H9 (cell line): ENCODE measurements at regions not wholly inside any gene's neighbourhood (a gene's known extent, or its start where the extent isn't known, plus 50 kb on each side); places are given as distances from the start of the nearest gene placed in this dataset.
A peak's percentile ranks its signal among the peaks of the same experiment; 100 is the strongest.
"Not testable (repeated sequence)": the region's sequence is repeated elsewhere in the genome, so short reads cannot be mapped to it uniquely, and the experiment has no call there.

ENCODE experiments used
- DNase-seq: peaks from one replicate; pipeline ENCODE4 v3.0.0-alpha.2; 2017
- H2AFZ ChIP-seq: one replicate; pipeline ENCODE4 v1.6.1; 2013; ENCODE audit warnings: mild to moderate bottlenecking, low read length, control low read depth, moderate library complexity
- H2AK5ac ChIP-seq: 2 replicates; pipeline ENCODE4 v1.6.1; 2013; ENCODE audit warnings: low read length, control low read depth, mixed read lengths; ENCODE audit not compliant: insufficient read length
- H2BK120ac ChIP-seq: one replicate; pipeline ENCODE4 v1.6.1; 2013; ENCODE audit warnings: low read depth, mild to moderate bottlenecking, low read length, control low read depth, inconsistent platforms; ENCODE audit not compliant: poor library complexity, severe bottlenecking
- H2BK12ac ChIP-seq: 2 replicates; pipeline ENCODE4 v1.6.1; 2013; ENCODE audit warnings: low read length, control low read depth, mixed read lengths, low read depth; ENCODE audit not compliant: insufficient read length
- H2BK15ac ChIP-seq: 2 replicates; pipeline ENCODE4 v1.6.1; 2013; ENCODE audit warnings: low read depth, low read length, control low read depth
- H2BK20ac ChIP-seq: one replicate; pipeline ENCODE4 v1.6.1; 2013; ENCODE audit warnings: low read depth, mild to moderate bottlenecking, low read length, control low read depth, inconsistent platforms; ENCODE audit not compliant: poor library complexity, severe bottlenecking
- H2BK5ac ChIP-seq: 2 replicates; pipeline ENCODE4 v1.6.1; 2013; ENCODE audit warnings: low read length, control low read depth, mixed read lengths; ENCODE audit not compliant: insufficient read length
- H3K14ac ChIP-seq: 2 replicates; pipeline ENCODE4 v1.6.1; 2013; ENCODE audit warnings: low read length, control low read depth; ENCODE audit not compliant: insufficient read depth
- H3K18ac ChIP-seq: 2 replicates; pipeline ENCODE4 v1.6.1; 2013; ENCODE audit warnings: low read depth, mild to moderate bottlenecking, mixed read lengths, low read length, control low read depth; ENCODE audit not compliant: insufficient read length
- H3K23ac ChIP-seq: 2 replicates; pipeline ENCODE4 v1.6.1; 2013; ENCODE audit warnings: low read length, control low read depth, mixed read lengths, low read depth; ENCODE audit not compliant: insufficient read length
- H3K23me2 ChIP-seq: 2 replicates; pipeline ENCODE4 v1.6.1; 2013; ENCODE audit warnings: low read depth, mild to moderate bottlenecking, mixed read lengths, low read length, control low read depth; ENCODE audit not compliant: insufficient read length, poor library complexity, severe bottlenecking
- H3K27ac ChIP-seq: 2 replicates; pipeline ENCODE4 v1.5.1; 2013; ENCODE audit warnings: low read length, control low read depth, mixed read lengths, low read depth; ENCODE audit not compliant: insufficient read length
- H3K27me3 ChIP-seq: 2 replicates; pipeline ENCODE4 v1.6.1; 2013; ENCODE audit warnings: low read length, control low read depth, inconsistent platforms; ENCODE audit not compliant: insufficient read depth
- H3K4ac ChIP-seq: 2 replicates; pipeline ENCODE4 v1.6.1; 2013; ENCODE audit warnings: low read depth, mild to moderate bottlenecking, control low read depth, inconsistent platforms, low read length, moderate library complexity
- H3K4me1 ChIP-seq: 2 replicates; pipeline ENCODE4 v1.6.1; 2013; ENCODE audit warnings: low read length, control low read depth, inconsistent platforms; ENCODE audit not compliant: insufficient read depth
- H3K4me2 ChIP-seq: 2 replicates; pipeline ENCODE4 v1.6.1; 2013; ENCODE audit warnings: low read length, control low read depth, mixed read lengths; ENCODE audit not compliant: insufficient read length, insufficient read depth
- H3K56ac ChIP-seq: 2 replicates; pipeline ENCODE4 v1.6.1; 2013; ENCODE audit warnings: low read depth, mild to moderate bottlenecking, mixed read lengths, low read length, control low read depth; ENCODE audit not compliant: insufficient read length
- H3K79me1 ChIP-seq: 2 replicates; pipeline ENCODE4 v1.6.1; 2013; ENCODE audit warnings: low read depth, mild to moderate bottlenecking, moderate library complexity, low read length, control low read depth, inconsistent platforms; ENCODE audit not compliant: insufficient read depth, poor library complexity, severe bottlenecking
- H3K79me2 ChIP-seq: 2 replicates; pipeline ENCODE4 v1.6.1; 2013; ENCODE audit warnings: low read length, control low read depth, inconsistent platforms; ENCODE audit not compliant: insufficient read depth
- H3K9ac ChIP-seq: 2 replicates; pipeline ENCODE4 v1.6.1; 2013; ENCODE audit warnings: low read length, control low read depth, mixed read lengths; ENCODE audit not compliant: insufficient read length; ENCODE audit errors: extremely low read depth
- H3K9me3 ChIP-seq: one replicate; pipeline ENCODE4 v1.6.1; 2013; ENCODE audit warnings: low read depth, low read length, inconsistent platforms; ENCODE audit not compliant: control insufficient read depth
- H3T11ph ChIP-seq: one replicate; pipeline ENCODE4 v1.6.1; 2013; ENCODE audit warnings: mild to moderate bottlenecking, low read length, control low read depth, inconsistent platforms
- H4K20me1 ChIP-seq: one replicate; pipeline ENCODE4 v1.6.1; 2013; ENCODE audit not compliant: control insufficient read depth, insufficient read length, insufficient read depth
- H4K5ac ChIP-seq: 2 replicates; pipeline ENCODE4 v1.6.1; 2013; ENCODE audit warnings: low read depth, mild to moderate bottlenecking, mixed read lengths, low read length, control low read depth; ENCODE audit not compliant: insufficient read length
- H4K8ac ChIP-seq: replicated peaks from 2 replicates; pipeline ENCODE4 v1.6.1; 2013; ENCODE audit warnings: low read length, control low read depth, mixed read lengths, low read depth; ENCODE audit not compliant: insufficient read length
- H4K91ac ChIP-seq: 2 replicates; pipeline ENCODE4 v1.6.1; 2013; ENCODE audit warnings: low read depth, mild to moderate bottlenecking, moderate library complexity, mixed read lengths, low read length, control low read depth; ENCODE audit not compliant: insufficient read length
- H3K27ac Mint-ChIP-seq, 3 experiments: 2 replicates in 2 of 3; 3 replicates in 1 of 3; pipeline ENCODE4 v1.8.0; 2020 to 2021; ENCODE audit warnings: mixed read lengths in 3 of 3, mild to moderate bottlenecking in 1 of 3, moderate library complexity in 1 of 3
- H3K27me3 Mint-ChIP-seq: 2 replicates; pipeline ENCODE4 v1.8.0; 2021; ENCODE audit warnings: low read depth, mild to moderate bottlenecking, moderate library complexity, mixed read lengths
- H3K36me3 Mint-ChIP-seq, 3 experiments: 2 replicates in 2 of 3; 3 replicates in 1 of 3; pipeline ENCODE4 v1.8.0; 2020 to 2021; ENCODE audit warnings: low read depth in 3 of 3, mixed read lengths in 3 of 3; ENCODE audit not compliant: insufficient read depth in 1 of 3
- H3K4me1 Mint-ChIP-seq, 2 experiments: 2 replicates each; pipeline ENCODE4 v1.8.0; 2020; ENCODE audit warnings: mixed read lengths in 2 of 2
- H3K4me3 Mint-ChIP-seq, 2 experiments: 2 replicates in 1 of 2; 3 replicates in 1 of 2; pipeline ENCODE4 v1.8.0; 2020 to 2021; ENCODE audit warnings: mild to moderate bottlenecking in 2 of 2, mixed read lengths in 2 of 2, moderate library complexity in 1 of 2
- H3K9me3 Mint-ChIP-seq, 2 experiments: 2 replicates in 1 of 2; 3 replicates in 1 of 2; pipeline ENCODE4 v1.8.0; 2020; ENCODE audit warnings: mild to moderate bottlenecking in 2 of 2, mixed read lengths in 2 of 2, moderate library complexity in 1 of 2
- WGBS: extraction: QIAGEN DNeasy Blood & Tissue Kit; methylation state at CpG from one replicate; pipeline ENCODE4 v1.1.7; 2013; ENCODE audit warnings: missing lambda C conversion rate, low lambda C conversion rate, mixed read lengths; ENCODE audit not compliant: insufficient read length; ENCODE audit errors: extremely low coverage; 5-methylcytosine and 5-hydroxymethylcytosine counted together
- TF ChIP-seq, protein P1 (sequence below): fragments of 200-600 bp; sonication (generic); conservative IDR thresholded peaks from 3 replicates; pipeline ENCODE4 v1.8.0; 2021; ENCODE audit warnings: antibody characterized with exemption, mild to moderate bottlenecking

DNA sequence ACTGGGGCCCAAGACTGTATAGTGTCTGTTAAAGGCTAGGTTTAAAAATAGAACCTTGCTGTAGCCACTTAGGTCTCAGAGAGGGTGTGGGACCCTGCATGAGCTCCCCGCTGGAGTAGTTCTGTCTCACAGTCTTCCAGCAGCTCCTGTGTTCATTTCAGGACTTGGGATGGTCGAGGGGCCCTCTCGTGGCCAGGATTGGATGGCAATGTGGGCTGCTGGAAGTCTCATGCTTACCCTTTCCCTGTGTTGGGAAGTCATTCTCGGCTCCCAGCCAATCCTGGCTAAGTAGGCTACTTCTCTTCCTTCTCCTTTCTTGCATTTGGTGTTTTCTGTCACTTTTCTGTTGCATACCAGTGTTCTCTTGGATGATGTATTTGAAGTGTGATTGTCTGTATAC is 284.0 kb upstream of the GCFC2 start:
- no peak overlapping the region for H2BK120ac ChIP-seq
- H3K14ac ChIP-seq = no peak overlapping the region
- Mint-ChIP-seq H3K27me3 (peaks cover 1% of the 10 kb centered on the region; the same call in 1 of the 2 replicates), H3K27ac (no peak overlapping the region), H3K4me3 (no peak overlapping the region), H3K9me3 (peaks cover 4 to 26% of the 10 kb centered on the region in 2 experiments; a peak in 4 of 5 replicates), H3K4me1 (no peaks in the 10 kb centered on the region), H3K36me3 (peaks cover 0 to 16% (median 5%) of the 10 kb centered on the region in 3 experiments; a peak in 4 of 7 replicates)
- no peaks in the 10 kb centered on the region for H3K79me1 ChIP-seq
- no peak overlapping the region for H3K9ac ChIP-seq
- no peaks in the 10 kb centered on the region for H3K4me1 ChIP-seq
- no peak overlapping the region for H4K91ac ChIP-seq
- H2AK5ac ChIP-seq = no peak overlapping the region
- no peak overlapping the region for H2BK12ac ChIP-seq
- H4K5ac ChIP-seq = no peak overlapping the region
- no peaks in the 10 kb centered on the region for H3K79me2 ChIP-seq
- TF ChIP-seq, protein P1, sequence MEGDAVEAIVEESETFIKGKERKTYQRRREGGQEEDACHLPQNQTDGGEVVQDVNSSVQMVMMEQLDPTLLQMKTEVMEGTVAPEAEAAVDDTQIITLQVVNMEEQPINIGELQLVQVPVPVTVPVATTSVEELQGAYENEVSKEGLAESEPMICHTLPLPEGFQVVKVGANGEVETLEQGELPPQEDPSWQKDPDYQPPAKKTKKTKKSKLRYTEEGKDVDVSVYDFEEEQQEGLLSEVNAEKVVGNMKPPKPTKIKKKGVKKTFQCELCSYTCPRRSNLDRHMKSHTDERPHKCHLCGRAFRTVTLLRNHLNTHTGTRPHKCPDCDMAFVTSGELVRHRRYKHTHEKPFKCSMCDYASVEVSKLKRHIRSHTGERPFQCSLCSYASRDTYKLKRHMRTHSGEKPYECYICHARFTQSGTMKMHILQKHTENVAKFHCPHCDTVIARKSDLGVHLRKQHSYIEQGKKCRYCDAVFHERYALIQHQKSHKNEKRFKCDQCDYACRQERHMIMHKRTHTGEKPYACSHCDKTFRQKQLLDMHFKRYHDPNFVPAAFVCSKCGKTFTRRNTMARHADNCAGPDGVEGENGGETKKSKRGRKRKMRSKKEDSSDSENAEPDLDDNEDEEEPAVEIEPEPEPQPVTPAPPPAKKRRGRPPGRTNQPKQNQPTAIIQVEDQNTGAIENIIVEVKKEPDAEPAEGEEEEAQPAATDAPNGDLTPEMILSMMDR = peak; percentile 48; the same call in 2 of the 3 replicates
- H2AFZ ChIP-seq = no peak overlapping the region
- H3K18ac ChIP-seq = no peak overlapping the region
- H3K4me2 ChIP-seq = no peak overlapping the region
- no peak overlapping the region for H3K4ac ChIP-seq
- no peak overlapping the region for H2BK5ac ChIP-seq
- WGBS = no CpG with 5 or more reads among the region's 4 CpGs
- H3T11ph ChIP-seq = no peak overlapping the region
- H2BK20ac ChIP-seq = no peak overlapping the region
- H4K8ac ChIP-seq = no peak overlapping the region
- H3K23me2 ChIP-seq = no peaks in the 10 kb centered on the region
- no peaks in the 10 kb centered on the region for H3K27me3 ChIP-seq
- no peaks in the 10 kb centered on the region for H4K20me1 ChIP-seq
- H3K9me3 ChIP-seq = no peaks in the 10 kb centered on the region
- no peak overlapping the region for H3K56ac ChIP-seq
- peak; percentile 59 for DNase-seq
- no peak overlapping the region for H3K27ac ChIP-seq
- no peak overlapping the region for H3K23ac ChIP-seq
- no peak overlapping the region for H2BK15ac ChIP-seq

DNA sequence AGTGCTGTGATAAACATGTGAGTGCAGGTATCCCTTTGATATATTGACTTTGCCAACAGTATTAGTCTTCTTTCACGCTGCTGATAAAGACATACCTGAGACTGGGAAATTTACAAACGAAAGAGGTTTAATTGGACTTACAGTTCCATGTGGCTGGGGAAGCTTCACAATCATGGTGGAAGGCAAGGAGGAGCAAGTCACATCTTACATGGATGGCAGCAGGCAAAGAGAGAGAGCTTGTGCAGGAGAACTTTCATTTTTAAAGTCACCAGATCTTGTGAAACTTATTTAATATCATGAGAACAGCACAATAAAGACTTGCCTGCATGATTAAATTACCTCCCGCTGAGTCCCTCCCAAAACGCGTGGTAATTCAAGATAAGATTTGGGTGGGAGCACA is 277.9 kb upstream of the GCFC2 start:
- H3K4me3 Mint-ChIP-seq, H3K27me3 Mint-ChIP-seq, H4K91ac ChIP-seq, H3K27me3 ChIP-seq, H3K79me2 ChIP-seq, H3K4me1 ChIP-seq, H4K5ac ChIP-seq, H2AFZ ChIP-seq, H3K79me1 ChIP-seq, H3K9ac ChIP-seq, H3K4me2 ChIP-seq, H3T11ph ChIP-seq, H4K20me1 ChIP-seq, DNase-seq, H2AK5ac ChIP-seq, H2BK12ac ChIP-seq, H3K23ac ChIP-seq, H3K27ac ChIP-seq, H3K4me1 Mint-ChIP-seq, H3K9me3 ChIP-seq, H4K8ac ChIP-seq, H3K4ac ChIP-seq, H3K23me2 ChIP-seq, H2BK20ac ChIP-seq, H2BK5ac ChIP-seq, H2BK120ac ChIP-seq, H3K18ac ChIP-seq, H3K14ac ChIP-seq, H2BK15ac ChIP-seq, H3K56ac ChIP-seq, H3K27ac Mint-ChIP-seq: not testable (repeated sequence)
- no CpG with 5 or more reads among the region's 5 CpGs for WGBS
- Mint-ChIP-seq H3K9me3 (peaks cover 10 to 33% of the 10 kb centered on the region in 2 experiments), H3K36me3 (peaks cover 5 to 26% (median 10%) of the 10 kb centered on the region in 3 experiments; a peak in 6 of 7 replicates)
